ENCODE measurements at regions not wholly inside any gene's neighbourhood (a gene's known extent, or its start where the extent isn't known, plus 50 kb on each side); places are given as distances from the start of the nearest gene placed in this dataset.

- TF ChIP-seq POLR2AphosphoS5 (IDR thresholded peaks at IDR 0.05; ENCODE audit: low read depth, low read length), result no peak
- TF ChIP-seq POLR2A (IDR thresholded peaks at IDR 0.05; ENCODE audit: low read depth, low read length), result no peak
- no peak for TF ChIP-seq SPI1 (IDR thresholded peaks at IDR 0.05; ENCODE audit: low read depth, low read length)
- TF ChIP-seq TAF1 (IDR thresholded peaks at IDR 0.05; ENCODE audit: low read depth, low read length), result no peak
Measured at GRCh38 chr1:56199956-56200355, 379.4 kb downstream of the PLPP3 start.
